ENCODE measurements at regions not wholly inside any gene's neighbourhood (a gene's known extent, or its start where the extent isn't known, plus 50 kb on each side); places are given as distances from the start of the nearest gene placed in this dataset.

GRCh38 chr5:159787837-159788236 is 128.4 kb upstream of the ADRA1B start:
- H3K27me3 ChIP-seq (ENCODE audit: control insufficient read depth in 4 of 4, insufficient read depth in 4 of 4, low read length in 3 of 4), result no peaks in the 10 kb centered on the region
- no peak overlapping the region for H3K27ac ChIP-seq (ENCODE audit: low read depth in 1 of 2, low read length in 2 of 2)
- no peaks in the 10 kb centered on the region for H3K4me1 ChIP-seq (ENCODE audit: control insufficient read depth in 4 of 4, insufficient read depth in 4 of 4, low read length in 3 of 4)
- H3K9me3 ChIP-seq (ENCODE audit: control insufficient read depth in 4 of 4, low read length in 3 of 4), result no peaks in the 10 kb centered on the region
- WGBS, result 65% methylated on average over 2 of the region's 2 CpGs
- H3K36me3 ChIP-seq (ENCODE audit: control insufficient read depth in 4 of 4, insufficient read depth in 3 of 4, low read depth in 1 of 4, low read length in 3 of 4), result no peaks in the 10 kb centered on the region
- H3K9ac ChIP-seq (ENCODE audit: low read depth in 1 of 2, low read length in 2 of 2), result no peak overlapping the region
- TF ChIP-seq FOXA2 (IDR thresholded peaks at IDR 0.05) (no peak), SP1 (IDR thresholded peaks at IDR 0.05) (no peak), FOXA1 (IDR thresholded peaks at IDR 0.05) (no peak), CTCF (IDR thresholded peaks at IDR 0.05; ENCODE audit: low read depth, low read length, missing input control) (no peak), NR2F2 (IDR thresholded peaks at IDR 0.05) (no peak), YY1 (IDR thresholded peaks at IDR 0.05) (no peak), REST (IDR thresholded peaks at IDR 0.05) (no peak), RAD21 (IDR thresholded peaks at IDR 0.05) (no peak), HNF4A (conservative IDR thresholded peaks at IDR 0.05) (no peak), EGR1 (IDR thresholded peaks at IDR 0.05; ENCODE audit: low read depth in 2 of 2) (no peak), HNF4G (IDR thresholded peaks at IDR 0.05) (no peak), RXRA (IDR thresholded peaks at IDR 0.05) (no peak), JUND (IDR thresholded peaks at IDR 0.05) (no peak), TAF1 (conservative IDR thresholded peaks at IDR 0.05) (no peak), GABPA (IDR thresholded peaks at IDR 0.05 in 1 of 2, conservative IDR thresholded peaks at IDR 0.05 in 1 of 2) (no peak)
- TF ChIP-seq, protein P1, sequence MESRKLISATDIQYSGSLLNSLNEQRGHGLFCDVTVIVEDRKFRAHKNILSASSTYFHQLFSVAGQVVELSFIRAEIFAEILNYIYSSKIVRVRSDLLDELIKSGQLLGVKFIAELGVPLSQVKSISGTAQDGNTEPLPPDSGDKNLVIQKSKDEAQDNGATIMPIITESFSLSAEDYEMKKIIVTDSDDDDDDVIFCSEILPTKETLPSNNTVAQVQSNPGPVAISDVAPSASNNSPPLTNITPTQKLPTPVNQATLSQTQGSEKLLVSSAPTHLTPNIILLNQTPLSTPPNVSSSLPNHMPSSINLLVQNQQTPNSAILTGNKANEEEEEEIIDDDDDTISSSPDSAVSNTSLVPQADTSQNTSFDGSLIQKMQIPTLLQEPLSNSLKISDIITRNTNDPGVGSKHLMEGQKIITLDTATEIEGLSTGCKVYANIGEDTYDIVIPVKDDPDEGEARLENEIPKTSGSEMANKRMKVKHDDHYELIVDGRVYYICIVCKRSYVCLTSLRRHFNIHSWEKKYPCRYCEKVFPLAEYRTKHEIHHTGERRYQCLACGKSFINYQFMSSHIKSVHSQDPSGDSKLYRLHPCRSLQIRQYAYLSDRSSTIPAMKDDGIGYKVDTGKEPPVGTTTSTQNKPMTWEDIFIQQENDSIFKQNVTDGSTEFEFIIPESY (IDR thresholded peaks at IDR 0.05), result no peak
- TF ChIP-seq, protein P2, sequence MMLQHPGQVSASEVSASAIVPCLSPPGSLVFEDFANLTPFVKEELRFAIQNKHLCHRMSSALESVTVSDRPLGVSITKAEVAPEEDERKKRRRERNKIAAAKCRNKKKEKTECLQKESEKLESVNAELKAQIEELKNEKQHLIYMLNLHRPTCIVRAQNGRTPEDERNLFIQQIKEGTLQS (IDR thresholded peaks at IDR 0.05), result no peak
- TF ChIP-seq, protein P3, sequence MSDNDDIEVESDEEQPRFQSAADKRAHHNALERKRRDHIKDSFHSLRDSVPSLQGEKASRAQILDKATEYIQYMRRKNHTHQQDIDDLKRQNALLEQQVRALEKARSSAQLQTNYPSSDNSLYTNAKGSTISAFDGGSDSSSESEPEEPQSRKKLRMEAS (IDR thresholded peaks at IDR 0.05), result no peak
- no peak for DNase-seq (ENCODE audit: low spot score)
- H3K4me3 ChIP-seq (ENCODE audit: low read depth in 1 of 3, low read length in 3 of 3), result no peak overlapping the region
